SK-N-SH (cell line): ENCODE measurements at regions not wholly inside any gene's neighbourhood (a gene's known extent, or its start where the extent isn't known, plus 50 kb on each side); places are given as distances from the start of the nearest gene placed in this dataset.

Experiments used
- CTCF ChIA-PET: fragments of 300-600, 350-600 bp; formaldehyde crosslinking; extraction: SDS; loops from one replicate; lab custom pipeline; 2021; lab: Yijun Ruan, JAX
- POLR2A ChIA-PET: fragments of 350-600 bp; sonication (Branson Sonifier 250); formaldehyde crosslinking; extraction: SDS; loops from one replicate; lab custom pipeline; 2020; ENCODE audit warnings: antibody characterized with exemption, inconsistent platforms; lab: Yijun Ruan, JAX
- DNase-seq: peaks from one replicate; pipeline ENCODE4 v3.0.0; 2012
- H2AFZ ChIP-seq: fragments of 200-600 bp; sonication (generic); 2 replicates; pipeline ENCODE4 v1.8.1; 2016; ENCODE audit warnings: antibody characterized with exemption, mild to moderate bottlenecking, low read depth
- H3F3A ChIP-seq: fragments of 200-600 bp; sonication (generic); replicated peaks from 2 replicates; pipeline ENCODE3; 2016; ENCODE audit warnings: antibody characterized with exemption, mild to moderate bottlenecking; ENCODE audit not compliant: insufficient read depth
- H3K27ac ChIP-seq, 2 experiments: fragments of 200-500 bp in 1 of 2; fragments of 200-600 bp in 1 of 2; sonication (Bioruptor generic) in 1 of 2; sonication (generic), shearing (Covaris generic) in 1 of 2; 2 replicates each; pipeline versions ENCODE4 v1.5.1 to v1.6.1; 2014 to 2016; ENCODE audit warnings: low read depth in 2 of 2, inconsistent platforms in 1 of 2, low read length in 1 of 2, mild to moderate bottlenecking in 1 of 2, mixed read lengths in 1 of 2
- H3K27me3 ChIP-seq: fragments of 200-600 bp; sonication (generic), shearing (Covaris generic); 2 replicates; pipeline ENCODE4 v1.6.1; 2016; ENCODE audit warnings: mixed run types; ENCODE audit not compliant: insufficient read depth
- H3K36me3 ChIP-seq, 2 experiments: fragments of 200-500 bp in 1 of 2; fragments of 200-600 bp in 1 of 2; sonication (Bioruptor generic) in 1 of 2; sonication (generic) in 1 of 2; replicated peaks in 1 of 2; 2 replicates each; pipeline versions ENCODE3 to v1.5.1; 2014 to 2016; ENCODE audit warnings: low read length in 1 of 2, mild to moderate bottlenecking in 1 of 2; ENCODE audit not compliant: insufficient read depth in 2 of 2, control insufficient read depth in 1 of 2
- H3K4me1 ChIP-seq, 2 experiments: fragments of 200-500 bp in 1 of 2; fragments of 200-600 bp in 1 of 2; sonication (Bioruptor generic) in 1 of 2; sonication (generic), shearing (Covaris generic) in 1 of 2; 2 replicates each; pipeline versions ENCODE4 v1.5.1 to v1.6.1; 2014 to 2016; ENCODE audit warnings: low read depth in 1 of 2, low read length in 1 of 2, mixed run types in 1 of 2; ENCODE audit not compliant: insufficient read depth in 2 of 2, control insufficient read depth in 1 of 2
- H3K4me2 ChIP-seq: fragments of 200-600 bp; sonication (generic), shearing (Covaris generic); 2 replicates; pipeline ENCODE4 v1.6.1; 2017; ENCODE audit warnings: mixed run types
- H3K4me3 ChIP-seq, 2 experiments: fragments of 200-500 bp in 1 of 2; fragments of 200-600 bp in 1 of 2; sonication (Bioruptor generic) in 1 of 2; sonication (generic), shearing (Covaris generic) in 1 of 2; 2 replicates each; pipeline versions ENCODE4 v1.5.1 to v1.8.1; 2014 to 2016; ENCODE audit warnings: low read depth in 2 of 2, inconsistent platforms in 1 of 2, low read length in 1 of 2, mild to moderate bottlenecking in 1 of 2, mixed read lengths in 1 of 2, moderate library complexity in 1 of 2
- H3K79me2 ChIP-seq: fragments of 200-600 bp; sonication (generic); 2 replicates; pipeline ENCODE4 v1.8.1; 2017; ENCODE audit warnings: mild to moderate bottlenecking; ENCODE audit not compliant: insufficient read depth
- H3K9ac ChIP-seq: fragments of 200-600 bp; sonication (generic); 2 replicates; pipeline ENCODE4 v1.6.1; 2017; ENCODE audit warnings: mixed run types
- H3K9me2 ChIP-seq: fragments of 200-600 bp; sonication (generic); 2 replicates; pipeline ENCODE4 v1.6.1; 2017; ENCODE audit warnings: mixed run types
- H3K9me3 ChIP-seq: fragments of 200-600 bp; sonication (generic); 2 replicates; pipeline ENCODE4 v1.6.1; 2017; ENCODE audit warnings: mixed run types, mild to moderate bottlenecking, moderate library complexity
- H4K20me1 ChIP-seq: fragments of 200-600 bp; sonication (generic); 2 replicates; pipeline ENCODE4 v1.6.1; 2017; ENCODE audit warnings: mild to moderate bottlenecking, mixed run types; ENCODE audit not compliant: insufficient read depth
- EZH2phosphoT487 ChIP-seq: fragments of 200-600 bp; sonication (generic); IDR thresholded peaks from 2 replicates; pipeline ENCODE4 v1.6.1; 2017; ENCODE audit warnings: low read depth, mixed run types, mild to moderate bottlenecking, antibody characterized with exemption, moderate library complexity, borderline replicate concordance
- FOSL2 ChIP-seq: IDR thresholded peaks from 2 replicates; pipeline ENCODE4 v1.4.0; 2012; ENCODE audit warnings: low read depth, mild to moderate bottlenecking, moderate library complexity, borderline replicate concordance
- FOXJ3 ChIP-seq: sonication (generic); formaldehyde crosslinking; IDR thresholded peaks from 2 replicates; pipeline ENCODE4 v1.5.1; 2020; ENCODE audit warnings: mild to moderate bottlenecking, missing genetic modification reagents
- GABPA ChIP-seq: IDR thresholded peaks from 2 replicates; pipeline ENCODE4 v1.4.0; 2012; ENCODE audit warnings: low read depth, mild to moderate bottlenecking
- GATA2 ChIP-seq: sonication (generic); formaldehyde crosslinking; IDR thresholded peaks from 2 replicates; pipeline ENCODE4 v1.5.0; 2020; ENCODE audit warnings: mild to moderate bottlenecking, missing genetic modification reagents
- JUND ChIP-seq: IDR thresholded peaks from 2 replicates; pipeline ENCODE4 v1.4.0; 2012
- MEF2A ChIP-seq: IDR thresholded peaks from 2 replicates; pipeline ENCODE4 v1.4.0; 2012; ENCODE audit warnings: low read depth, borderline replicate concordance
- MXI1 ChIP-seq: IDR thresholded peaks from 2 replicates; pipeline ENCODE4 v1.6.1; 2012; ENCODE audit warnings: mild to moderate bottlenecking, low read depth, low read length, improper control_type of control experiment
- NFIC ChIP-seq: IDR thresholded peaks from 2 replicates; pipeline ENCODE4 v1.4.0; 2012; ENCODE audit warnings: borderline replicate concordance
- PBX3 ChIP-seq: IDR thresholded peaks from 2 replicates; pipeline ENCODE4; 2012
- POLR2AphosphoS5 ChIP-seq: IDR thresholded peaks from 2 replicates; pipeline ENCODE4 v1.6.1; 2012; ENCODE audit warnings: low read depth, low read length
- RAD21 ChIP-seq: IDR thresholded peaks from 2 replicates; pipeline ENCODE4 v1.6.1; 2012; ENCODE audit warnings: mild to moderate bottlenecking, low read length
- RCOR1 ChIP-seq: fragments of 150-350 bp; IDR thresholded peaks from 2 replicates; pipeline ENCODE4 v1.6.1; 2017; ENCODE audit warnings: antibody characterized with exemption, low read length
- SIN3A ChIP-seq: IDR thresholded peaks from 2 replicates; pipeline ENCODE4 v1.6.1; 2012; ENCODE audit warnings: low read depth, mild to moderate bottlenecking, low read length, moderate library complexity, borderline replicate concordance
- TEAD4 ChIP-seq: IDR thresholded peaks from 2 replicates; pipeline ENCODE4 v1.4.0; 2012; ENCODE audit warnings: mild to moderate bottlenecking, borderline replicate concordance; ENCODE audit not compliant: insufficient read depth
- USF1 ChIP-seq: IDR thresholded peaks from 2 replicates; pipeline ENCODE4 v1.4.0; 2012; ENCODE audit warnings: low read depth, borderline replicate concordance
- USF2 ChIP-seq: fragments of 150-350 bp; IDR thresholded peaks from 2 replicates; pipeline ENCODE4 v1.6.1; 2017; ENCODE audit warnings: antibody characterized with exemption, low read length, low read depth, borderline replicate concordance
- YY1 ChIP-seq: IDR thresholded peaks from 2 replicates; pipeline ENCODE4 v1.4.0; 2012; ENCODE audit warnings: low read depth, mild to moderate bottlenecking
- ZBTB33 ChIP-seq: IDR thresholded peaks from 2 replicates; pipeline ENCODE4 v1.4.0; 2012; ENCODE audit warnings: low read depth, borderline replicate concordance
- WGBS: methylation state at CpG from one replicate; pipeline ENCODE4 v1.1.6; 2017; ENCODE audit warnings: low lambda C conversion rate; 5-methylcytosine and 5-hydroxymethylcytosine counted together

- peaks cover 0 to 7% of the 10 kb centered on the region in 2 experiments; a peak in 2 of 4 replicates for H3K4me1 ChIP-seq
- peaks cover 4% of the 10 kb centered on the region for H3F3A ChIP-seq
- TF ChIP-seq POLR2AphosphoS5 (no peak), USF2 (no peak), GATA2 (CRISPR knock-in tag) (no peak), USF1 (no peak), PBX3 (no peak), TEAD4 (no peak), GABPA (no peak), SIN3A (no peak), YY1 (no peak), FOXJ3 (no peak), NFIC (no peak), MXI1 (no peak), RAD21 (no peak), RCOR1 (no peak), MEF2A (no peak), EZH2phosphoT487 (no peak), JUND (no peak), ZBTB33 (no peak), FOSL2 (no peak)
- no peak overlapping the region for H2AFZ ChIP-seq
- H3K9me2 ChIP-seq, result no peaks in the 10 kb centered on the region
- no peaks in the 10 kb centered on the region for H3K27me3 ChIP-seq
- H4K20me1 ChIP-seq, result no peaks in the 10 kb centered on the region
- no peaks in the 10 kb centered on the region for H3K79me2 ChIP-seq
- DNase-seq, result no peak
- H3K9ac ChIP-seq, result no peak overlapping the region
- no peak overlapping the region for H3K4me2 ChIP-seq
- 75% methylated on average over 1 of the region's 1 CpG for WGBS
- H3K4me3 ChIP-seq, result no peak overlapping the region
- H3K9me3 ChIP-seq, result 0 out of 2 replicates have a peak, but pooled peaks cover 3% of the 10 kb centered on the region
- ChIA-PET POLR2A (no interaction called here), CTCF (no interaction called here)
- no peak overlapping the region for H3K27ac ChIP-seq
- no peaks in the 10 kb centered on the region for H3K36me3 ChIP-seq
These were observed 278.1 kb upstream of the KCNMB2 start for GRCh38 chr3:178258121-178258520.
